ENCODE measurements at regions not wholly inside any gene's neighbourhood (a gene's known extent, or its start where the extent isn't known, plus 50 kb on each side); places are given as distances from the start of the nearest gene placed in this dataset.
"Not testable (repeated sequence)": the region's sequence is repeated elsewhere in the genome, so short reads cannot be mapped to it uniquely, and the experiment has no call there.

- not testable (repeated sequence) for TF ChIP-seq CTCF (IDR thresholded peaks at IDR 0.05; ENCODE audit: borderline replicate concordance, extremely low read depth, low read length, poor library complexity, severe bottlenecking); EZH2 (IDR thresholded peaks at IDR 0.05; ENCODE audit: borderline replicate concordance, low read depth, low read length, severe bottlenecking)
Observed at GRCh38 chr9:67394782-67395181, 402.4 kb upstream of the SPATA31A3 start.

Measured in DND-41 (cell line).